ENCODE measurements at regions not wholly inside any gene's neighbourhood (a gene's known extent, or its start where the extent isn't known, plus 50 kb on each side); places are given as distances from the start of the nearest gene placed in this dataset.

- Histone ChIP-seq H4K20me1 (ENCODE audit: insufficient read depth) (no peaks in the 10 kb centered on the region), H3K9me2 (ENCODE audit: insufficient read depth) (no peaks in the 10 kb centered on the region), H3K27ac (no peak overlapping the region), H3K27me3 (ENCODE audit: insufficient read depth, low read depth) (no peaks in the 10 kb centered on the region), H3K4me1 (replicated peaks; ENCODE audit: insufficient read depth) (no peaks in the 10 kb centered on the region), H3K36me3 (ENCODE audit: low read depth) (no peaks in the 10 kb centered on the region), H3K9me3 (ENCODE audit: insufficient read depth, low read depth) (no peaks in the 10 kb centered on the region), H2AFZ (no peak overlapping the region), H3F3A (ENCODE audit: insufficient read depth, low read depth) (no peaks in the 10 kb centered on the region), H3K4me2 (no peak overlapping the region), H3K4me3 (no peak overlapping the region), H3K79me2 (ENCODE audit: low read depth) (no peaks in the 10 kb centered on the region)
- CTCF ChIA-PET: no interaction called here
- DNase-seq: no peak
- BruUV-seq (replicated peaks): no TSS peak
- intact Hi-C loops (cut with micrococcal nuclease; ENCODE audit: unreplicated experiment): no loop called here
- POLR2A ChIA-PET (ENCODE audit: unreplicated experiment): no interaction called here
- TF ChIP-seq EZH2 (IDR thresholded peaks at IDR 0.05; ENCODE audit: low read depth): no peak
- TF ChIP-seq CTCF (conservative IDR thresholded peaks at IDR 0.05): no peak
Observed at GRCh38 chr3:177647876-177648275, 450.6 kb upstream of the TBL1XR1 start.

GRCh38 chr3:177652556-177653291 lies 455.4 kb upstream of the TBL1XR1 start:
- Histone ChIP-seq H3K9me3 (ENCODE audit: insufficient read depth, low read depth) (0 out of 2 replicates have a peak, but pooled peaks cover 4% of the 10 kb centered on the region), H2AFZ (no peak overlapping the region), H3K4me1 (replicated peaks; ENCODE audit: insufficient read depth) (no peaks in the 10 kb centered on the region), H3K27me3 (ENCODE audit: insufficient read depth, low read depth) (no peaks in the 10 kb centered on the region), H3K9me2 (ENCODE audit: insufficient read depth) (no peaks in the 10 kb centered on the region), H3K36me3 (ENCODE audit: low read depth) (no peaks in the 10 kb centered on the region), H3K79me2 (ENCODE audit: low read depth) (no peaks in the 10 kb centered on the region), H3K4me3 (no peak overlapping the region), H4K20me1 (ENCODE audit: insufficient read depth) (no peaks in the 10 kb centered on the region), H3F3A (ENCODE audit: insufficient read depth, low read depth) (no peaks in the 10 kb centered on the region), H3K27ac (no peak overlapping the region), H3K4me2 (no peak overlapping the region)
- TF ChIP-seq EZH2 (IDR thresholded peaks at IDR 0.05; ENCODE audit: low read depth): no peak
- DNase-seq: no peak
- POLR2A ChIA-PET (ENCODE audit: unreplicated experiment): interaction anchor here (0.7 kb wide), 1 partner anchor 42 kb away, joined by 14 read pairs; no protein-coding TSS in a partner anchor
- CTCF ChIA-PET: no interaction called here
- intact Hi-C loops (cut with micrococcal nuclease; ENCODE audit: unreplicated experiment): no loop called here
- no TSS peak for BruUV-seq (replicated peaks)

GRCh38 chr3:177657243-177657642 lies 460.0 kb upstream of the TBL1XR1 start:
- BruUV-seq (replicated peaks): no TSS peak
- no peak for TF ChIP-seq EZH2 (IDR thresholded peaks at IDR 0.05; ENCODE audit: low read depth)
- no peak for TF ChIP-seq CTCF (conservative IDR thresholded peaks at IDR 0.05)
- no peaks in the 10 kb centered on the region for H3F3A ChIP-seq (ENCODE audit: insufficient read depth, low read depth)
- H3K4me3 ChIP-seq: no peak overlapping the region
- POLR2A ChIA-PET (ENCODE audit: unreplicated experiment): no interaction called here
- no peaks in the 10 kb centered on the region for H3K4me1 ChIP-seq (replicated peaks; ENCODE audit: insufficient read depth)
- intact Hi-C loops (cut with micrococcal nuclease; ENCODE audit: unreplicated experiment): no loop called here
- no peak for DNase-seq
- H2AFZ ChIP-seq: no peak overlapping the region
- H3K79me2 ChIP-seq (ENCODE audit: low read depth): no peaks in the 10 kb centered on the region
- no peak overlapping the region for H3K4me2 ChIP-seq
- no peak overlapping the region for H3K27ac ChIP-seq
- H3K9me3 ChIP-seq (ENCODE audit: insufficient read depth, low read depth): 0 out of 2 replicates have a peak, but pooled peaks cover 4% of the 10 kb centered on the region
- no peaks in the 10 kb centered on the region for H3K9me2 ChIP-seq (ENCODE audit: insufficient read depth)
- CTCF ChIA-PET: no interaction called here
- no peaks in the 10 kb centered on the region for H4K20me1 ChIP-seq (ENCODE audit: insufficient read depth)
- no peaks in the 10 kb centered on the region for H3K27me3 ChIP-seq (ENCODE audit: insufficient read depth, low read depth)
- no peaks in the 10 kb centered on the region for H3K36me3 ChIP-seq (ENCODE audit: low read depth)

Measured in PC-9 (cell line).